GM12874 (cell line): ENCODE measurements at regions not wholly inside any gene's neighbourhood (a gene's known extent, or its start where the extent isn't known, plus 50 kb on each side); places are given as distances from the start of the nearest gene placed in this dataset.

Source experiments
- CTCF ChIP-seq: IDR thresholded peaks from 2 replicates; pipeline ENCODE4 v1.5.1; 2011; ENCODE audit warnings: low read depth, mild to moderate bottlenecking, control low read depth, low read length, moderate library complexity; ENCODE audit not compliant: insufficient read depth

- TF ChIP-seq CTCF: no peak
These were observed 375.0 kb downstream of the RNF144A start for GRCh38 chr2:7292154-7292691.

GRCh38 chr2:7309582-7309981 lies 392.4 kb downstream of the RNF144A start:
- TF ChIP-seq CTCF: no peak

GRCh38 chr2:7324706-7325105 lies 407.5 kb downstream of the RNF144A start:
- TF ChIP-seq CTCF: no peak

GRCh38 chr2:7325186-7325585 lies 408.0 kb downstream of the RNF144A start:
- no peak for TF ChIP-seq CTCF

- no peak for TF ChIP-seq CTCF
These were observed 412.3 kb downstream of the RNF144A start for GRCh38 chr2:7329465-7329864.

GRCh38 chr2:7333189-7333765 lies 416.1 kb downstream of the RNF144A start:
- no peak for TF ChIP-seq CTCF

GRCh38 chr2:7333960-7334493 lies 416.8 kb downstream of the RNF144A start:
- no peak for TF ChIP-seq CTCF
